ENCODE measurements at regions not wholly inside any gene's neighbourhood (a gene's known extent, or its start where the extent isn't known, plus 50 kb on each side); places are given as distances from the start of the nearest gene placed in this dataset.
"Not testable (repeated sequence)": the region's sequence is repeated elsewhere in the genome, so short reads cannot be mapped to it uniquely, and the experiment has no call there.

GRCh38 chr6:4250645-4251044, 115.3 kb upstream of the ECI2 start:
- POLR2A ChIA-PET (ENCODE audit: unreplicated experiment): no interaction called here
- ATAC-seq: no peak
- Histone ChIP-seq H3K9me3 (ENCODE audit: low read length) (peaks cover 3% of the 10 kb centered on the region; the same call in 1 of the 2 replicates), H3K4me2 (ENCODE audit: low read length) (no peak overlapping the region), H4K20me1 (ENCODE audit: low read length) (no peaks in the 10 kb centered on the region), H2AFZ (ENCODE audit: low read length) (no peak overlapping the region), H3K27ac (ENCODE audit: low read length) (no peak overlapping the region), H3K79me2 (ENCODE audit: low read length) (no peaks in the 10 kb centered on the region), H3K4me3 (ENCODE audit: low read length) (no peak overlapping the region), H3K9me2 (replicated peaks; ENCODE audit: low read length) (no peaks in the 10 kb centered on the region), H3K27me3 (ENCODE audit: low read length) (no peaks in the 10 kb centered on the region), H3K9ac (ENCODE audit: low read length) (no peak overlapping the region), H3K36me3 (ENCODE audit: low read depth, low read length) (no peaks in the 10 kb centered on the region), H3F3A (ENCODE audit: low read length, unreplicated experiment) (no peaks in the 10 kb centered on the region), H3K4me1 (ENCODE audit: insufficient read depth, low read length) (peaks cover 13% of the 10 kb centered on the region)
- DNase-seq: no peak
- CTCF ChIA-PET: no interaction called here
- intact Hi-C loops (cut with micrococcal nuclease): no loop called here
- no TSS peak for BruUV-seq (replicated peaks)
- TF ChIP-seq EZH2phosphoT487 (IDR thresholded peaks at IDR 0.05; ENCODE audit: borderline replicate concordance, low read length) (no peak), CTCF (conservative IDR thresholded peaks at IDR 0.05; ENCODE audit: low read depth, low read length) (no peak)

- CTCF ChIA-PET; DNase-seq; H3K4me2 ChIP-seq (ENCODE audit: low read length): not testable (repeated sequence)
Observed at GRCh38 chr6:4243832-4244231, 108.5 kb upstream of the ECI2 start.

GRCh38 chr6:4243237-4243636, 107.9 kb upstream of the ECI2 start:
- Histone ChIP-seq H3K4me1 (ENCODE audit: insufficient read depth, low read length) (no peaks in the 10 kb centered on the region), H2AFZ (ENCODE audit: low read length) (no peak overlapping the region), H4K20me1 (ENCODE audit: low read length) (no peaks in the 10 kb centered on the region), H3F3A (ENCODE audit: low read length, unreplicated experiment) (no peaks in the 10 kb centered on the region), H3K79me2 (ENCODE audit: low read length) (no peaks in the 10 kb centered on the region), H3K9me2 (replicated peaks; ENCODE audit: low read length) (no peaks in the 10 kb centered on the region), H3K4me3 (ENCODE audit: low read length) (no peak overlapping the region), H3K27me3 (ENCODE audit: low read length) (no peaks in the 10 kb centered on the region), H3K9me3 (ENCODE audit: low read length) (peaks cover 3% of the 10 kb centered on the region; the same call in 1 of the 2 replicates), H3K4me2 (ENCODE audit: low read length) (no peak overlapping the region), H3K9ac (ENCODE audit: low read length) (no peak overlapping the region), H3K27ac (ENCODE audit: low read length) (no peak overlapping the region), H3K36me3 (ENCODE audit: low read depth, low read length) (no peaks in the 10 kb centered on the region)
- intact Hi-C loops (cut with micrococcal nuclease): no loop called here
- ChIA-PET CTCF (no interaction called here), POLR2A (ENCODE audit: unreplicated experiment) (no interaction called here)
- BruUV-seq (replicated peaks): no TSS peak
- TF ChIP-seq EZH2 (IDR thresholded peaks at IDR 0.05; ENCODE audit: low read length, unreplicated experiment) (no peak), EZH2phosphoT487 (IDR thresholded peaks at IDR 0.05; ENCODE audit: borderline replicate concordance, low read length) (no peak), CTCF (conservative IDR thresholded peaks at IDR 0.05; ENCODE audit: low read depth, low read length) (no peak)
- no peak for ATAC-seq
- DNase-seq: no peak

More at GRCh38 chr6:4243832-4244231, 108.5 kb upstream of the ECI2 start:
- H3F3A ChIP-seq (ENCODE audit: low read length, unreplicated experiment); H4K20me1 ChIP-seq (ENCODE audit: low read length); BruUV-seq (replicated peaks); H3K79me2 ChIP-seq (ENCODE audit: low read length); H3K4me3 ChIP-seq (ENCODE audit: low read length); intact Hi-C loops (cut with micrococcal nuclease); ATAC-seq; H2AFZ ChIP-seq (ENCODE audit: low read length); H3K9ac ChIP-seq (ENCODE audit: low read length); H3K4me1 ChIP-seq (ENCODE audit: insufficient read depth, low read length); POLR2A ChIA-PET (ENCODE audit: unreplicated experiment); H3K9me2 ChIP-seq (replicated peaks; ENCODE audit: low read length); H3K9me3 ChIP-seq (ENCODE audit: low read length); H3K36me3 ChIP-seq (ENCODE audit: low read depth, low read length); H3K27ac ChIP-seq (ENCODE audit: low read length); H3K27me3 ChIP-seq (ENCODE audit: low read length): not testable (repeated sequence)
